Endothelial cell of umbilical vein (primary cell): ENCODE measurements at regions not wholly inside any gene's neighbourhood (a gene's known extent, or its start where the extent isn't known, plus 50 kb on each side); places are given as distances from the start of the nearest gene placed in this dataset.
"Not testable (repeated sequence)": the region's sequence is repeated elsewhere in the genome, so short reads cannot be mapped to it uniquely, and the experiment has no call there.

Experiments
- EZH2 ChIP-seq: IDR thresholded peaks from 2 replicates; pipeline ENCODE4 v1.6.1; 2012; ENCODE audit warnings: borderline replicate concordance, low read depth, mild to moderate bottlenecking, moderate library complexity, low read length, inconsistent platforms; ENCODE audit not compliant: severe bottlenecking
- FOS ChIP-seq: IDR thresholded peaks from 2 replicates; pipeline ENCODE4 v1.6.1; 2011; ENCODE audit warnings: mild to moderate bottlenecking, low read length, moderate library complexity, borderline replicate concordance; ENCODE audit not compliant: insufficient read depth
- MYC ChIP-seq: IDR thresholded peaks from one replicate; pipeline ENCODE4 v1.6.1; 2011; ENCODE audit warnings: mild to moderate bottlenecking, low read depth, low read length
- POLR2A ChIP-seq: IDR thresholded peaks from 2 replicates; pipeline ENCODE4 v1.6.1; 2012; ENCODE audit warnings: low read depth, mild to moderate bottlenecking, control low read depth, low read length
- POLR2AphosphoS5 ChIP-seq: IDR thresholded peaks from 2 replicates; pipeline ENCODE4 v1.6.1; 2012; ENCODE audit warnings: low read depth, mild to moderate bottlenecking, control low read depth, low read length, moderate library complexity; ENCODE audit not compliant: insufficient read depth
- TF ChIP-seq, protein P1 (sequence below), 2 donors: IDR thresholded peaks; 1 replicate in 1 of 2; 2 replicates in 1 of 2; pipeline ENCODE4 v1.5.1; 2011; ENCODE audit warnings: low read length in 2 of 2, mild to moderate bottlenecking in 2 of 2, moderate library complexity in 2 of 2, control low read depth in 1 of 2, inconsistent platforms in 1 of 2, low read depth in 1 of 2; ENCODE audit not compliant: insufficient read depth in 1 of 2; ENCODE audit errors: extremely low read depth in 1 of 2
- TF ChIP-seq, protein P2 (sequence below): IDR thresholded peaks from 2 replicates; pipeline ENCODE4 v1.6.1; 2011; ENCODE audit not compliant: insufficient read depth, insufficient read length

DNA sequence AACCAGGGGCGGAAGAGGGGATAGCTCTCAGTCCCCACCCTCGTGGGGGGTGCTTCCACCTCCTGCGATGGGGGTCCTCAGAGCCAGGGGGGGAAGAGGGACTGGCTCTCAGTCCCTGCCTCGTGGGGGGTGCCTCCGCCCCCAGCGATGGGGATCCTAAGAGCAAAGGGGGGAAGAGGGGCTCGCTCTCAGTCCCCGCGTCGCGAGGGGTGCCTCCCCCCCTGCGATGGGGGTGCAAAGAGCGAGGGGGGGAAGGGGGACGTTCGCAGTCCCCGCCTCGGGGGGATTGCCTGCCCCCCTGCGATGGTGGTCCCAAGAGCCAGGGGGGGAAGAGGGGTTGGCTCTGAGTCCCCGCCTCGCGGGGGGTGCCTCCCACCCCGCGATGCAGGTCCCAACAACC is 159.9 kb downstream of the ATP6V0E2 start:
- TF ChIP-seq POLR2A, EZH2, FOS, POLR2AphosphoS5, MYC: not testable (repeated sequence)
- TF ChIP-seq, protein P1, sequence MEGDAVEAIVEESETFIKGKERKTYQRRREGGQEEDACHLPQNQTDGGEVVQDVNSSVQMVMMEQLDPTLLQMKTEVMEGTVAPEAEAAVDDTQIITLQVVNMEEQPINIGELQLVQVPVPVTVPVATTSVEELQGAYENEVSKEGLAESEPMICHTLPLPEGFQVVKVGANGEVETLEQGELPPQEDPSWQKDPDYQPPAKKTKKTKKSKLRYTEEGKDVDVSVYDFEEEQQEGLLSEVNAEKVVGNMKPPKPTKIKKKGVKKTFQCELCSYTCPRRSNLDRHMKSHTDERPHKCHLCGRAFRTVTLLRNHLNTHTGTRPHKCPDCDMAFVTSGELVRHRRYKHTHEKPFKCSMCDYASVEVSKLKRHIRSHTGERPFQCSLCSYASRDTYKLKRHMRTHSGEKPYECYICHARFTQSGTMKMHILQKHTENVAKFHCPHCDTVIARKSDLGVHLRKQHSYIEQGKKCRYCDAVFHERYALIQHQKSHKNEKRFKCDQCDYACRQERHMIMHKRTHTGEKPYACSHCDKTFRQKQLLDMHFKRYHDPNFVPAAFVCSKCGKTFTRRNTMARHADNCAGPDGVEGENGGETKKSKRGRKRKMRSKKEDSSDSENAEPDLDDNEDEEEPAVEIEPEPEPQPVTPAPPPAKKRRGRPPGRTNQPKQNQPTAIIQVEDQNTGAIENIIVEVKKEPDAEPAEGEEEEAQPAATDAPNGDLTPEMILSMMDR (IDR thresholded peaks at IDR 0.05; ENCODE audit: extremely low read depth in 1 of 2, insufficient read depth in 1 of 2, low read depth in 1 of 2, low read length in 2 of 2), result not testable (repeated sequence)
- TF ChIP-seq, protein P2, sequence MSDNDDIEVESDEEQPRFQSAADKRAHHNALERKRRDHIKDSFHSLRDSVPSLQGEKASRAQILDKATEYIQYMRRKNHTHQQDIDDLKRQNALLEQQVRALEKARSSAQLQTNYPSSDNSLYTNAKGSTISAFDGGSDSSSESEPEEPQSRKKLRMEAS, result not testable (repeated sequence)
